Neural cell (in vitro differentiated cells): ENCODE measurements at regions not wholly inside any gene's neighbourhood (a gene's known extent, or its start where the extent isn't known, plus 50 kb on each side); places are given as distances from the start of the nearest gene placed in this dataset.

Experiments
- H2AFZ ChIP-seq: fragments of 200-600, 300-800 bp; sonication (generic), shearing (Covaris generic); 2 replicates; pipeline ENCODE4 v1.6.0; 2014; ENCODE audit warnings: low read depth, mild to moderate bottlenecking, antibody characterized with exemption, low read length, moderate library complexity
- H3F3A ChIP-seq: fragments of 200-600 bp; shearing (Covaris generic); 2 replicates; pipeline ENCODE4 v1.6.1; 2016; ENCODE audit warnings: mild to moderate bottlenecking, moderate library complexity, mixed read lengths, antibody characterized with exemption, low read length; ENCODE audit not compliant: insufficient read depth, poor library complexity, severe bottlenecking
- H3K27ac ChIP-seq: fragments of 200-600, 300-800 bp; sonication (generic), shearing (Covaris generic); 2 replicates; pipeline ENCODE4 v1.5.1; 2014; ENCODE audit warnings: mild to moderate bottlenecking, low read length, moderate library complexity
- H3K27me3 ChIP-seq: fragments of 300-800, 200-600 bp; sonication (generic), shearing (Covaris generic); 2 replicates; pipeline ENCODE4 v1.6.0; 2014; ENCODE audit warnings: mild to moderate bottlenecking, low read depth, low read length, moderate library complexity; ENCODE audit not compliant: insufficient read depth
- H3K36me3 ChIP-seq: fragments of 300-800, 200-600 bp; sonication (generic), shearing (Covaris generic); 2 replicates; pipeline ENCODE4 v1.5.1; 2014; ENCODE audit warnings: mild to moderate bottlenecking, antibody characterized with exemption, low read length, moderate library complexity; ENCODE audit not compliant: insufficient read depth
- H3K4me2 ChIP-seq: fragments of 300-800, 200-600 bp; sonication (generic), shearing (Covaris generic); 2 replicates; pipeline ENCODE4 v1.6.0; 2014; ENCODE audit warnings: mild to moderate bottlenecking, low read length
- H3K4me3 ChIP-seq: fragments of 300-800, 200-600 bp; sonication (generic), shearing (Covaris generic); 2 replicates; pipeline ENCODE4 v1.5.1; 2014; ENCODE audit warnings: mild to moderate bottlenecking, low read length, moderate library complexity
- H3K79me2 ChIP-seq: fragments of 200-600 bp; shearing (Covaris generic); replicated peaks from 2 replicates; pipeline ENCODE4 v1.6.0; 2014; ENCODE audit warnings: mild to moderate bottlenecking, low read length, moderate library complexity; ENCODE audit not compliant: insufficient read depth
- H3K9ac ChIP-seq: fragments of 300-800, 200-600 bp; sonication (generic), shearing (Covaris generic); 2 replicates; pipeline ENCODE4 v1.6.1; 2016; ENCODE audit warnings: mild to moderate bottlenecking, low read length, mixed read lengths
- H3K9me2 ChIP-seq: fragments of 200-600 bp; shearing (Covaris generic); 2 replicates; pipeline ENCODE4 v1.6.1; 2016; ENCODE audit warnings: mild to moderate bottlenecking, low read length, mixed read lengths; ENCODE audit not compliant: insufficient read depth
- H3K9me3 ChIP-seq: fragments of 200-600, 300-800 bp; sonication (generic), shearing (Covaris generic); 2 replicates; pipeline ENCODE4 v1.6.1; 2016; ENCODE audit warnings: mild to moderate bottlenecking, mixed run types, low read length, moderate library complexity, mixed read lengths
- H4K20me1 ChIP-seq: fragments of 200-600 bp; shearing (Covaris generic); 2 replicates; pipeline ENCODE4 v1.6.1; 2016; ENCODE audit warnings: mild to moderate bottlenecking, mixed run types; ENCODE audit not compliant: insufficient read depth
- EP300 ChIP-seq: fragments of 450-650 bp; conservative IDR thresholded peaks from 2 replicates; pipeline ENCODE4 v1.6.1; 2014; ENCODE audit warnings: antibody characterized with exemption, mild to moderate bottlenecking, moderate library complexity; ENCODE audit not compliant: poor library complexity, severe bottlenecking
- EZH2 ChIP-seq: fragments of 200-600, 300-800 bp; shearing (Covaris generic), sonication (generic); IDR thresholded peaks from 2 replicates; pipeline ENCODE4 v1.6.1; 2014; ENCODE audit warnings: antibody characterized with exemption, low read length, borderline replicate concordance, mild to moderate bottlenecking; ENCODE audit not compliant: insufficient read depth, poor library complexity, severe bottlenecking
- MXI1 ChIP-seq: fragments of 450-650 bp; conservative IDR thresholded peaks from 2 replicates; pipeline ENCODE4 v1.6.1; 2014; ENCODE audit warnings: antibody characterized with exemption, mild to moderate bottlenecking; ENCODE audit not compliant: poor library complexity, severe bottlenecking
- POLR2AphosphoS5 ChIP-seq: IDR thresholded peaks from 2 replicates; pipeline ENCODE4 v1.6.1; 2012
- RAD21 ChIP-seq: fragments of 450-650 bp; conservative IDR thresholded peaks from 2 replicates; pipeline ENCODE4 v1.6.1; 2014; ENCODE audit warnings: antibody characterized with exemption, mild to moderate bottlenecking, moderate library complexity
- REST ChIP-seq: IDR thresholded peaks from 2 replicates; pipeline ENCODE4 v1.6.1; 2012; ENCODE audit warnings: borderline replicate concordance
- SMC3 ChIP-seq: fragments of 450-650 bp; conservative IDR thresholded peaks from 2 replicates; pipeline ENCODE4 v1.6.1; 2014; ENCODE audit warnings: antibody characterized with exemption, mild to moderate bottlenecking, moderate library complexity; ENCODE audit not compliant: poor library complexity
- TAF1 ChIP-seq: IDR thresholded peaks from 2 replicates; pipeline ENCODE4 v1.6.1; 2012; ENCODE audit warnings: low read depth
- TF ChIP-seq, protein P1 (sequence below): fragments of 450-650 bp; IDR thresholded peaks from 2 replicates; pipeline ENCODE4 v1.5.1; 2014; ENCODE audit warnings: antibody characterized with exemption, mild to moderate bottlenecking, moderate library complexity; ENCODE audit not compliant: poor library complexity, severe bottlenecking

DNA sequence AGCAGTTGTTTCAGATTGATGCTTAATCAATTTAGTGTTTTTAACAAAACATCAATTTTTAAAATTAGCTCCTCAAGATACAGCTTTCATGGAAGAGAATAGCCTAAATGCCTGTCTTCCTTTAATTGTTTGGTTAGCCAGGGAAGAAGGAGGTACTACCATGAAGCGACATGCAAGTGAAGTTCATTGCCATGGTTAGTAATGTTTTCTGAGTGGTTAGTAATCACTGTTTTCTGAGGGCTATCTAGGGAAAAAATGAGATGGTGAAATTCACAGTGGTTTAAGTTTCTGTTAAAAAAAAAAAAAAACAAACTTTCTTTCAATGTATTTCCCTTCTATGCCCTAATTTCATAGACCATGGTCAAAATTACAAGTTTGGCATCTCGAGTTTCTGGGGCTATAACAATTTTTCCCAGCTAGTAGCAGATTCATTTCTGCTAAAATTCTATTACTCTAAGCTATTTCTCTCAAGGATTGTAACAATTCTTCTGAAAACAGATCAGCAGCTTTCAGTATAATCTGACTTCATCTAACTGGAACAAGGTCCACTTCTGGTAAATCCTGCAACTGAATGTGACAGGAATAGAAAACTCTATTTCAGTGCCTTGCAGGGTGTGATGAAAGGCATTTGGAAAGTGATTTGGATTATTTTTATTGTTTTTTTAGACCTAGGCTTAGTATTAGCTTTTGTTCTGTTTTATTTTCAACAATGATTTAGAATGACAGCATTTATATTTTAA is 157.0 kb downstream of the PCDH18 start:
- Histone ChIP-seq H3F3A (no peaks in the 10 kb centered on the region), H4K20me1 (no peaks in the 10 kb centered on the region), H3K4me3 (no peak overlapping the region), H3K9me3 (no peaks in the 10 kb centered on the region), H3K9me2 (no peaks in the 10 kb centered on the region), H3K27ac (no peak overlapping the region), H2AFZ (no peak overlapping the region), H3K79me2 (no peaks in the 10 kb centered on the region), H3K4me2 (no peak overlapping the region), H3K36me3 (no peaks in the 10 kb centered on the region), H3K27me3 (no peaks in the 10 kb centered on the region), H3K9ac (no peak overlapping the region)
- TF ChIP-seq EP300 = no peak
- no peak for TF ChIP-seq RAD21
- TF ChIP-seq EZH2 = no peak
- TF ChIP-seq TAF1 = no peak
- no peak for TF ChIP-seq REST
- TF ChIP-seq SMC3 = no peak
- no peak for TF ChIP-seq POLR2AphosphoS5
- no peak for TF ChIP-seq MXI1
- TF ChIP-seq, protein P1, sequence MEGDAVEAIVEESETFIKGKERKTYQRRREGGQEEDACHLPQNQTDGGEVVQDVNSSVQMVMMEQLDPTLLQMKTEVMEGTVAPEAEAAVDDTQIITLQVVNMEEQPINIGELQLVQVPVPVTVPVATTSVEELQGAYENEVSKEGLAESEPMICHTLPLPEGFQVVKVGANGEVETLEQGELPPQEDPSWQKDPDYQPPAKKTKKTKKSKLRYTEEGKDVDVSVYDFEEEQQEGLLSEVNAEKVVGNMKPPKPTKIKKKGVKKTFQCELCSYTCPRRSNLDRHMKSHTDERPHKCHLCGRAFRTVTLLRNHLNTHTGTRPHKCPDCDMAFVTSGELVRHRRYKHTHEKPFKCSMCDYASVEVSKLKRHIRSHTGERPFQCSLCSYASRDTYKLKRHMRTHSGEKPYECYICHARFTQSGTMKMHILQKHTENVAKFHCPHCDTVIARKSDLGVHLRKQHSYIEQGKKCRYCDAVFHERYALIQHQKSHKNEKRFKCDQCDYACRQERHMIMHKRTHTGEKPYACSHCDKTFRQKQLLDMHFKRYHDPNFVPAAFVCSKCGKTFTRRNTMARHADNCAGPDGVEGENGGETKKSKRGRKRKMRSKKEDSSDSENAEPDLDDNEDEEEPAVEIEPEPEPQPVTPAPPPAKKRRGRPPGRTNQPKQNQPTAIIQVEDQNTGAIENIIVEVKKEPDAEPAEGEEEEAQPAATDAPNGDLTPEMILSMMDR = no peak

GRCh38 chr4:137370679-137371078 is 161.6 kb downstream of the PCDH18 start:
- Histone ChIP-seq H3K27me3 (no peaks in the 10 kb centered on the region), H3K9me3 (no peaks in the 10 kb centered on the region), H3K4me2 (no peak overlapping the region), H2AFZ (no peak overlapping the region), H3K79me2 (no peaks in the 10 kb centered on the region), H3K9ac (no peak overlapping the region), H3F3A (no peaks in the 10 kb centered on the region), H3K9me2 (no peaks in the 10 kb centered on the region), H3K4me3 (no peak overlapping the region), H3K27ac (no peak overlapping the region), H3K36me3 (no peaks in the 10 kb centered on the region), H4K20me1 (no peaks in the 10 kb centered on the region)
- TF ChIP-seq RAD21 = no peak
- no peak for TF ChIP-seq REST
- TF ChIP-seq EP300 = no peak
- no peak for TF ChIP-seq TAF1
- no peak for TF ChIP-seq MXI1
- TF ChIP-seq EZH2 = no peak
- TF ChIP-seq SMC3 = no peak
